Fibroblast of villous mesenchyme (primary cell): ENCODE measurements at regions not wholly inside any gene's neighbourhood (a gene's known extent, or its start where the extent isn't known, plus 50 kb on each side); places are given as distances from the start of the nearest gene placed in this dataset.

Source experiments
- DNase-seq: peaks from one replicate; pipeline ENCODE4 v3.0.0-alpha.2; 2010; ENCODE audit warnings: low read depth
- H3K4me3 ChIP-seq: 2 replicates; pipeline ENCODE4 v1.5.1; 2011; ENCODE audit warnings: low read depth, mild to moderate bottlenecking, low read length
- CTCF ChIP-seq: IDR thresholded peaks from 2 replicates; pipeline ENCODE4 v1.5.1; 2012; ENCODE audit warnings: low read depth, mild to moderate bottlenecking, low read length; ENCODE audit not compliant: insufficient read depth

DNA sequence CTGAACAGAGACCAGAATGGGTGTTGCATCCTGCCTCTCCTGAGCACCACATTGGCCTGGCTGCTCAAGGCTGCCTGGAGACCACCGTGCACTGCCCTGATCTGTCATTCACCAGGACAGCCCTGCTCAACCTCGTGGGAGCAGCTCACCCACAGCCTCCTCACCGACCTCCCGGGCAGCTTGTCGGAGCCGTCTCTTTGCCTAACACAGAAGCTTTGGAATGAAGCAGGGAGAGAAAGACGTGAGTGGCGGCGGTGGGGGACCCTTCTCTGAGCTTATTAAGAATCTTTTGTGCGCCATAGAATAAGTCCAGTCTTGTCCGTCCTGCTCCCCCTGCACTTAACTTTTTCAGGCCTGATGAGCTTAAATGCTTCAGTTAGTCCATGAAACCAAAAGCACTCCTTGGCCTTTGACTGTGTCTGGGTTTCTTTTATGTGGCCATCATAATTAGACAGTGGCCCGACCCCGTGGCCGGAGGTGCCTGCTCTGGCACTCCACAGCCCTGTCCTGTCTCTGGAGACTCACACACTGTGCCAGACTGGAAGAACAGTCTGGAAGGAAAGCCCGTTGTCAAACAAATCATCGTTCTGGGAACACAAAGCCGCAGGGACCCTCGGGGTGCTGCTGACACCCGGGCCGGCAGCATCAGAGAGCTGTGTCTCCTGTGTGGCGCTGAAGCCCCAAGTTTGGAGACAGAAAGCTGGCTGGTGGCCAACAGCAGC is 192.8 kb downstream of the BCOR start:
- H3K4me3 ChIP-seq: no peak overlapping the region
- TF ChIP-seq CTCF: no peak

GRCh38 chrX:39905538-39905891 is 192.2 kb downstream of the BCOR start:
- H3K4me3 ChIP-seq: no peak overlapping the region
- peak; percentile 87 for DNase-seq
- TF ChIP-seq CTCF: no peak

More for the DNA sequence above, 192.8 kb downstream of the BCOR start:
- peak; percentile 37 for DNase-seq

GRCh38 chrX:39905946-39906345 is 191.8 kb downstream of the BCOR start:
- TF ChIP-seq CTCF: no peak
- no peak for DNase-seq
- H3K4me3 ChIP-seq: no peak overlapping the region

DNA sequence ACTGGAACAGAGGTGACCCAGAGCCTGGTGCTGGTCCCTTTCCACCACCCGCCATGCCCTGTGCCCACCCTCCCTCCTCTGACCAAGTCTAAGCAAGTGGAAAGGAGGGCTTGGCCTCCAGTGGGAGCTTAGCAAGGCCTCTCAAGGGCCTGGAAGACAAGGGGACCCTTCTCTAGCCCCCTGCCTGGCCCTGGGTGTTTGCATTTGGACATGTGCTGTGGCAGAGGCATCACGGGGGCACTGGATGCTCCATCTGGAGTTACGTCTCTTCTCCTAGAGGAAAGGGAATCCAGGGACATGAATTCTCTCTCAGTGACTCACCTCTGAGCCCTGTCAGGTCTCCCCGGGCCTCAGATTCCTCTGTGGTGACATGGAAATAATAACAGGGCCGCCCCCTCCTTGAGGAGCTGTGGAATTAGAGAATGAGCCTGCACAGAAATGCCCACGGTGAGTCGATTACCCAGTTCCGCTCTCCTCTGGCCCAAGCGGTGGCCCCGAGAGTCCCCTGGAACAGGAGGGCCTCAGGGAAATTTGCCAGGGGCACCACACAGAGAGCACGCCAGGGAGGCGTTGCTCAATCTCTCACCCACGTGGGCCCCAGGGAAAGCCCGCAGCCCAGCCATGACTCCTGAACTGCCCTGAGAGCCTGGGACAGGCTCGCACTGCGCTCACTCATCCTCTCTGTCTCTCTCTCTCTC is 189.6 kb downstream of the BCOR start:
- no peak overlapping the region for H3K4me3 ChIP-seq
- DNase-seq: peak; percentile 92
- no peak for TF ChIP-seq CTCF

- no peak overlapping the region for H3K4me3 ChIP-seq
- DNase-seq: no peak
- TF ChIP-seq CTCF: no peak
These were observed 187.8 kb downstream of the BCOR start for GRCh38 chrX:39909996-39910395.

DNA sequence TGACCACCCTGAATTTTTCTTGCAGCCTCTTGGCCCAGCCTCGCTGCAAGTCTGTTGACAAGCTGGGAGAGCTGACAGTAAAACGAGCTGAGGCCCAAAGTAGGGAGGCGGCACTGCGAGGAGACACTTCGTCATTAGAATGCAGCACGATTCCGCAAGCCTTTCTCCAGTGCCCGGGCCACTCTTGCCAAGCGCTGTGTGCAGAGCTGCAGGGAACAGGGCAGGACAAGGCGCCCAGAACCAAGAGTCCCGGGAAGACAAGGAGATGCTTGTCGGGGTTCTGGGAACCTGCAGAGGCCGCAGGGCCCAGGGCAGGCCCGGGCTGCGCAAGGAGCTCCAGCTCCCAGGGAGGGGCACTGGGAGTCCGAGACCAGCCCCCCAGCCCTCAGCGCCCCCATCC is 187.1 kb downstream of the BCOR start:
- no peak for DNase-seq

More for the DNA sequence above, 187.1 kb downstream of the BCOR start:
- no peak overlapping the region for H3K4me3 ChIP-seq
- TF ChIP-seq CTCF: no peak
